ENCODE measurements at regions not wholly inside any gene's neighbourhood (a gene's known extent, or its start where the extent isn't known, plus 50 kb on each side); places are given as distances from the start of the nearest gene placed in this dataset.

DNA sequence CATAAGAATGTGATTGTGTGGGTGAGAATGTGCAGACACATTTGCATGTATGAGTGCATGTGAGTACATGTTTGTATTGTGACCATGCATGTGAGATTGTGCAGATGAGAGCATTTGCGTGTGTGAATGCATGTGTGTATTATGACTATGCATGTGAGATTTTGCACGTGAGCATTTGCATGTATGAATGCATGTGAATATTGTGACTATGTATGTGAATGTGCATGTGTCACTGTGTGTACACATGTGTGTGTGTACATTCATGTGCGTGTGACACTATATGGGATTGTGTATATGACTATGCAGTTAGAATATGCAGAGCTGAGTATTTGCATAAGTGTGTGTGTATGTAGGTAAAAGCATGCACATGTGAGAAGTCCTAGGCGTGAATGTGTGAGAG, 381.3 kb upstream of the MAF start:
- TF ChIP-seq, protein P1, sequence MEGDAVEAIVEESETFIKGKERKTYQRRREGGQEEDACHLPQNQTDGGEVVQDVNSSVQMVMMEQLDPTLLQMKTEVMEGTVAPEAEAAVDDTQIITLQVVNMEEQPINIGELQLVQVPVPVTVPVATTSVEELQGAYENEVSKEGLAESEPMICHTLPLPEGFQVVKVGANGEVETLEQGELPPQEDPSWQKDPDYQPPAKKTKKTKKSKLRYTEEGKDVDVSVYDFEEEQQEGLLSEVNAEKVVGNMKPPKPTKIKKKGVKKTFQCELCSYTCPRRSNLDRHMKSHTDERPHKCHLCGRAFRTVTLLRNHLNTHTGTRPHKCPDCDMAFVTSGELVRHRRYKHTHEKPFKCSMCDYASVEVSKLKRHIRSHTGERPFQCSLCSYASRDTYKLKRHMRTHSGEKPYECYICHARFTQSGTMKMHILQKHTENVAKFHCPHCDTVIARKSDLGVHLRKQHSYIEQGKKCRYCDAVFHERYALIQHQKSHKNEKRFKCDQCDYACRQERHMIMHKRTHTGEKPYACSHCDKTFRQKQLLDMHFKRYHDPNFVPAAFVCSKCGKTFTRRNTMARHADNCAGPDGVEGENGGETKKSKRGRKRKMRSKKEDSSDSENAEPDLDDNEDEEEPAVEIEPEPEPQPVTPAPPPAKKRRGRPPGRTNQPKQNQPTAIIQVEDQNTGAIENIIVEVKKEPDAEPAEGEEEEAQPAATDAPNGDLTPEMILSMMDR (IDR thresholded peaks at IDR 0.05; ENCODE audit: extremely low read depth in 1 of 2, insufficient read depth in 1 of 2, low read depth in 1 of 2, low read length in 2 of 2), result no peak
- TF ChIP-seq MAX (IDR thresholded peaks at IDR 0.05; ENCODE audit: insufficient read depth, insufficient read length), result no peak
- TF ChIP-seq POLR2A (IDR thresholded peaks at IDR 0.05; ENCODE audit: low read depth, low read length), result no peak
- TF ChIP-seq EZH2 (IDR thresholded peaks at IDR 0.05; ENCODE audit: borderline replicate concordance, low read depth, low read length, severe bottlenecking), result no peak
- TF ChIP-seq POLR2AphosphoS5 (IDR thresholded peaks at IDR 0.05; ENCODE audit: insufficient read depth, low read depth, low read length), result no peak
- no peak for TF ChIP-seq MYC (IDR thresholded peaks at IDR 0.05; ENCODE audit: low read depth, low read length)
- no peak for TF ChIP-seq JUN (IDR thresholded peaks at IDR 0.05; ENCODE audit: borderline replicate concordance, insufficient read depth, insufficient read length, low read depth)
- TF ChIP-seq FOS (IDR thresholded peaks at IDR 0.05; ENCODE audit: borderline replicate concordance, insufficient read depth, low read length), result no peak
- TF ChIP-seq GATA2 (IDR thresholded peaks at IDR 0.05; ENCODE audit: insufficient read depth, insufficient read length, low read depth, low read length), result no peak

All from endothelial cell of umbilical vein (primary cell).